Astrocyte (in vitro differentiated cells and primary cell): ENCODE measurements at regions not wholly inside any gene's neighbourhood (a gene's known extent, or its start where the extent isn't known, plus 50 kb on each side); places are given as distances from the start of the nearest gene placed in this dataset.
A peak's percentile ranks its signal among the peaks of the same experiment; 100 is the strongest.

ENCODE experiments used
- DNase-seq: peaks from one replicate; pipeline ENCODE4 v3.0.0-alpha.2; 2010; ENCODE audit warnings: low read depth
- FAIRE-seq: peaks from 2 replicates; lab custom pipeline; 2011; peaks lifted over from hg19 to GRCh38; lab: Jason Lieb, UNC
- H2AFZ ChIP-seq: 2 replicates; pipeline ENCODE4 v1.6.0; 2012; ENCODE audit warnings: low read depth, low read length, inconsistent platforms
- H3K27ac ChIP-seq: 2 replicates; pipeline ENCODE4 v1.5.1; 2011; ENCODE audit warnings: low read depth, low read length, inconsistent platforms
- H3K27me3 ChIP-seq: 2 replicates; pipeline ENCODE4 v1.6.0; 2011; ENCODE audit warnings: low read length, inconsistent platforms; ENCODE audit not compliant: insufficient read depth
- H3K36me3 ChIP-seq: 2 replicates; pipeline ENCODE4 v1.5.1; 2011; ENCODE audit warnings: low read length, inconsistent platforms; ENCODE audit not compliant: insufficient read depth
- H3K4me1 ChIP-seq: 2 replicates; pipeline ENCODE4 v1.5.1; 2011; ENCODE audit warnings: low read length, inconsistent platforms; ENCODE audit not compliant: insufficient read depth
- H3K4me2 ChIP-seq: 2 replicates; pipeline ENCODE4 v1.6.0; 2012; ENCODE audit warnings: low read length, inconsistent platforms
- H3K4me3 ChIP-seq: 2 replicates; pipeline ENCODE4 v1.5.1; 2011; ENCODE audit warnings: low read depth, mild to moderate bottlenecking, low read length, inconsistent platforms; ENCODE audit not compliant: insufficient read depth
- H3K79me2 ChIP-seq: 2 replicates; pipeline ENCODE4 v1.6.0; 2012; ENCODE audit warnings: mild to moderate bottlenecking, low read length, inconsistent platforms; ENCODE audit not compliant: insufficient read depth
- H3K9ac ChIP-seq: 2 replicates; pipeline ENCODE4 v1.6.0; 2012; ENCODE audit warnings: mild to moderate bottlenecking, low read length, inconsistent platforms
- H3K9me3 ChIP-seq: 2 replicates; pipeline ENCODE4 v1.5.1; 2012; ENCODE audit warnings: low read depth, mild to moderate bottlenecking, low read length, inconsistent platforms; ENCODE audit not compliant: insufficient read depth
- H4K20me1 ChIP-seq: 2 replicates; pipeline ENCODE4 v1.6.0; 2012; ENCODE audit warnings: low read length, inconsistent platforms; ENCODE audit not compliant: insufficient read depth
- H3K27ac Mint-ChIP-seq: one replicate; pipeline ENCODE4 v1.8.0; 2021; ENCODE audit warnings: mild to moderate bottlenecking, mixed read lengths; ENCODE audit not compliant: unreplicated experiment
- H3K27me3 Mint-ChIP-seq: one replicate; pipeline ENCODE4 v1.8.0; 2021; ENCODE audit warnings: low read depth, mixed read lengths; ENCODE audit not compliant: unreplicated experiment
- H3K36me3 Mint-ChIP-seq: one replicate; pipeline ENCODE4 v1.8.0; 2021; ENCODE audit warnings: low read depth, mixed read lengths; ENCODE audit not compliant: unreplicated experiment
- H3K4me1 Mint-ChIP-seq: one replicate; pipeline ENCODE4 v1.8.0; 2021; ENCODE audit warnings: low read depth, mixed read lengths; ENCODE audit not compliant: unreplicated experiment
- H3K4me3 Mint-ChIP-seq: one replicate; pipeline ENCODE4 v1.8.0; 2021; ENCODE audit warnings: mild to moderate bottlenecking, moderate library complexity, mixed read lengths; ENCODE audit not compliant: unreplicated experiment
- H3K9me3 Mint-ChIP-seq: one replicate; pipeline ENCODE4 v1.8.0; 2021; ENCODE audit warnings: mild to moderate bottlenecking, mixed read lengths; ENCODE audit not compliant: unreplicated experiment
- EZH2 ChIP-seq: IDR thresholded peaks from 2 replicates; pipeline ENCODE4 v1.6.1; 2012; ENCODE audit warnings: mild to moderate bottlenecking, low read length, inconsistent platforms; ENCODE audit not compliant: insufficient read depth
- TF ChIP-seq, protein P1 (sequence below): IDR thresholded peaks from 2 replicates; pipeline ENCODE4 v1.5.1; 2011; ENCODE audit warnings: low read depth, mild to moderate bottlenecking, inconsistent platforms, low read length, moderate library complexity; ENCODE audit not compliant: insufficient read depth

DNA sequence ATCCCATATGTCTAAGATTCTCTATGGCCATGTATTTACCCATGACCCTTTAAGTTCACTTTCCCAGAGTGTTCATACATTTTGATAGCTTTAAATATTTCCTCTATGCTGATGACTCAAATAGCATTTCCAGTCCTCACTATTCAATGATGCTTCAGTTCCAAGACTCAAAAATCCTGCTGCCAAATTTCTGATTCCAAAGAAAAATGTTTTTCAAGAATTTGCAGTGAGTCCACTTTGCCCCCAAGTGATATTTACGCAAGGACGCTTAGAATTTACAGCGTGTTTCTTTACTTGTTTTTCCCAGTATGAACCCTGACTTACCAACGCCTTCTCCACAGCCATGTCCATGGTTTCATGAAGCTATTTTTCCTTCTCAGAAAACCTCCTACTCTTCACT lies 127.9 kb upstream of the PCDH18 start:
- H3K27me3 Mint-ChIP-seq = no peaks in the 10 kb centered on the region
- no peak for TF ChIP-seq EZH2
- TF ChIP-seq, protein P1, sequence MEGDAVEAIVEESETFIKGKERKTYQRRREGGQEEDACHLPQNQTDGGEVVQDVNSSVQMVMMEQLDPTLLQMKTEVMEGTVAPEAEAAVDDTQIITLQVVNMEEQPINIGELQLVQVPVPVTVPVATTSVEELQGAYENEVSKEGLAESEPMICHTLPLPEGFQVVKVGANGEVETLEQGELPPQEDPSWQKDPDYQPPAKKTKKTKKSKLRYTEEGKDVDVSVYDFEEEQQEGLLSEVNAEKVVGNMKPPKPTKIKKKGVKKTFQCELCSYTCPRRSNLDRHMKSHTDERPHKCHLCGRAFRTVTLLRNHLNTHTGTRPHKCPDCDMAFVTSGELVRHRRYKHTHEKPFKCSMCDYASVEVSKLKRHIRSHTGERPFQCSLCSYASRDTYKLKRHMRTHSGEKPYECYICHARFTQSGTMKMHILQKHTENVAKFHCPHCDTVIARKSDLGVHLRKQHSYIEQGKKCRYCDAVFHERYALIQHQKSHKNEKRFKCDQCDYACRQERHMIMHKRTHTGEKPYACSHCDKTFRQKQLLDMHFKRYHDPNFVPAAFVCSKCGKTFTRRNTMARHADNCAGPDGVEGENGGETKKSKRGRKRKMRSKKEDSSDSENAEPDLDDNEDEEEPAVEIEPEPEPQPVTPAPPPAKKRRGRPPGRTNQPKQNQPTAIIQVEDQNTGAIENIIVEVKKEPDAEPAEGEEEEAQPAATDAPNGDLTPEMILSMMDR = no peak
- H3K27ac Mint-ChIP-seq = no peak overlapping the region
- H3K9me3 Mint-ChIP-seq = peaks cover 4% of the 10 kb centered on the region
- no peaks in the 10 kb centered on the region for H4K20me1 ChIP-seq
- peaks cover 19% of the 10 kb centered on the region for H3K4me1 Mint-ChIP-seq
- H3K9me3 ChIP-seq = no peaks in the 10 kb centered on the region
- H3K27ac ChIP-seq = no peak overlapping the region
- no peak for FAIRE-seq
- H3K4me3 Mint-ChIP-seq = no peak overlapping the region
- H3K4me1 ChIP-seq = peaks cover 15% of the 10 kb centered on the region
- peak overlapping the region; percentile 35 for H2AFZ ChIP-seq
- H3K79me2 ChIP-seq = no peaks in the 10 kb centered on the region
- H3K4me3 ChIP-seq = no peak overlapping the region
- H3K27me3 ChIP-seq = no peaks in the 10 kb centered on the region
- no peaks in the 10 kb centered on the region for H3K36me3 ChIP-seq
- H3K4me2 ChIP-seq = peak overlapping the region; percentile 24
- H3K36me3 Mint-ChIP-seq = no peaks in the 10 kb centered on the region
- DNase-seq = no peak
- H3K9ac ChIP-seq = no peak overlapping the region

DNA sequence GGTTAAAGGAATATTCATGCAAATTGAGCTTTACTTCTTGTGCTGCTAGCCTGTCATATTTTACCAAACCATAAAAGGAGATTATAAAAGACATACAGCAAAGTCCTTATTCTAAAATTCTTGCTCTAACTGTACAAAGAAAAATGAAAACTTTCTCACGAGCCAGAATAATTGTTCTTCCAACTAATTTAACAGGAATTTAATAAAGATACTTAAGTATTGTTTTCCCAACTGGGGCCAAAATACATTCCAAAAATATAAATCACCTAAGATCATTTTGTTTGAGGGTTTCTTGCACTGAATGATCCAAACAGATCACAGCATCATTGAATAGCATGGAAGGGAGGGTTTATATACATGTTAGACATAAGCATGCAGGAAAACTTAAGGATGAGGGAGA lies 127.1 kb upstream of the PCDH18 start:
- H3K27ac Mint-ChIP-seq = no peak overlapping the region
- no peak overlapping the region for H3K4me3 ChIP-seq

GRCh38 chr4:137656661-137657060 lies 124.4 kb upstream of the PCDH18 start:
- no peaks in the 10 kb centered on the region for H4K20me1 ChIP-seq
- FAIRE-seq (peak; percentile 39), DNase-seq (no peak)
- H3K36me3 ChIP-seq = no peaks in the 10 kb centered on the region
- no peak for TF ChIP-seq EZH2
- H3K27me3 Mint-ChIP-seq = no peaks in the 10 kb centered on the region
- no peaks in the 10 kb centered on the region for H3K36me3 Mint-ChIP-seq
- no peak overlapping the region for H3K27ac Mint-ChIP-seq
- no peaks in the 10 kb centered on the region for H3K27me3 ChIP-seq
- H3K4me3 Mint-ChIP-seq = no peak overlapping the region
- no peak overlapping the region for H3K9ac ChIP-seq
- no peaks in the 10 kb centered on the region for H3K79me2 ChIP-seq
- H3K4me2 ChIP-seq = no peak overlapping the region
- H3K4me1 ChIP-seq = peaks cover 6% of the 10 kb centered on the region
- no peaks in the 10 kb centered on the region for H3K9me3 Mint-ChIP-seq
- H3K4me1 Mint-ChIP-seq = no peaks in the 10 kb centered on the region
- H3K27ac ChIP-seq = no peak overlapping the region
- H3K9me3 ChIP-seq = no peaks in the 10 kb centered on the region
- no peak overlapping the region for H2AFZ ChIP-seq
- no peak overlapping the region for H3K4me3 ChIP-seq

More for the DNA sequence above, 127.1 kb upstream of the PCDH18 start:
- TF ChIP-seq, protein P1 = no peak
- no peak for TF ChIP-seq EZH2
- Mint-ChIP-seq H3K4me3 (no peak overlapping the region), H3K27me3 (no peaks in the 10 kb centered on the region), H3K36me3 (no peaks in the 10 kb centered on the region), H3K4me1 (peaks cover 15% of the 10 kb centered on the region), H3K9me3 (peaks cover 4% of the 10 kb centered on the region)
- Histone ChIP-seq H2AFZ (no peak overlapping the region), H3K79me2 (no peaks in the 10 kb centered on the region), H3K9me3 (no peaks in the 10 kb centered on the region), H4K20me1 (no peaks in the 10 kb centered on the region), H3K4me1 (peaks cover 14% of the 10 kb centered on the region), H3K36me3 (no peaks in the 10 kb centered on the region), H3K4me2 (peak overlapping the region; percentile 44), H3K27me3 (no peaks in the 10 kb centered on the region), H3K9ac (no peak overlapping the region), H3K27ac (no peak overlapping the region)
- DNase-seq (peak; percentile 68), FAIRE-seq (peak; percentile 29)
